GM12878 (cell line): ENCODE measurements at regions not wholly inside any gene's neighbourhood (a gene's known extent, or its start where the extent isn't known, plus 50 kb on each side); places are given as distances from the start of the nearest gene placed in this dataset.

Experiments used
- ATAC-seq: fragments of 200-7000 bp; cut with Tn5 transposase; 3 replicates; pipeline ENCODE4 v1.9.1; 2020; ENCODE audit warnings: mild to moderate bottlenecking, moderate library complexity
- BruUV-seq: library from RNA; stranded (reverse); fragments of 400-500 nt; replicated peaks from 2 replicates; lab custom pipeline; 2021; lab: Mats Ljungman, UMichigan
- CTCF ChIA-PET: fragments of 300-600 bp; sonication (Branson Sonifier 250); formaldehyde crosslinking; extraction: SDS; loops from one replicate; lab custom pipeline; 2021; ENCODE audit warnings: inconsistent platforms; lab: Yijun Ruan, JAX
- POLR2A ChIA-PET: fragments of 350-600 bp; formaldehyde crosslinking; extraction: SDS; loops from one replicate; lab custom pipeline; 2021; ENCODE audit warnings: inconsistent platforms; lab: Charles Lee
- RAD21 ChIA-PET: fragments of 300-600 bp; sonication (Branson Sonifier 250); formaldehyde crosslinking; loops from one replicate; lab custom pipeline; 2023; ENCODE audit warnings: antibody characterized with exemption; ENCODE audit not compliant: unreplicated experiment; lab: Charles Lee
- SMC1A ChIA-PET: fragments of 300-600 bp; sonication (Branson Sonifier 250); formaldehyde crosslinking; loops from one replicate; lab custom pipeline; 2023; ENCODE audit not compliant: unreplicated experiment, uncharacterized antibody; lab: Charles Lee
- DNase-seq: peaks from one replicate; pipeline ENCODE4 v3.0.0-alpha.2; 2011; ENCODE audit warnings: low read depth, low spot score
- FAIRE-seq: peaks from 3 replicates; lab custom pipeline; 2011; peaks lifted over from hg19 to GRCh38; lab: Jason Lieb, UNC
- H2AFZ ChIP-seq: 2 replicates; pipeline ENCODE4 v1.6.0; 2011; ENCODE audit warnings: low read depth, low read length, control low read depth; ENCODE audit not compliant: control insufficient read depth
- H3K27ac ChIP-seq: 2 replicates; pipeline ENCODE4 v1.5.1; 2011; ENCODE audit warnings: control low read depth; ENCODE audit not compliant: control insufficient read depth, insufficient read depth
- H3K27me3 ChIP-seq, 2 experiments: replicated peaks in 1 of 2; 2 replicates each; pipeline versions ENCODE4 v1.6.0 to v1.6.1; 2011; ENCODE audit warnings: low read length in 1 of 2; ENCODE audit not compliant: control insufficient read depth in 2 of 2, insufficient read depth in 2 of 2
- H3K36me3 ChIP-seq, 2 experiments: 2 replicates each; pipeline ENCODE4 v1.5.1; 2011; ENCODE audit warnings: low read length in 1 of 2; ENCODE audit not compliant: control insufficient read depth in 2 of 2, insufficient read depth in 2 of 2
- H3K4me1 ChIP-seq: 2 replicates; pipeline ENCODE4 v1.6.1; 2011; ENCODE audit warnings: mild to moderate bottlenecking, low read length, moderate library complexity, mixed read lengths; ENCODE audit not compliant: control insufficient read depth, insufficient read depth
- H3K4me2 ChIP-seq: 2 replicates; pipeline ENCODE4 v1.6.0; 2011; ENCODE audit warnings: control low read depth; ENCODE audit not compliant: control insufficient read depth, insufficient read depth
- H3K4me3 ChIP-seq: fragments of 200-600 bp; sonication (generic); 2 replicates; pipeline ENCODE4 v1.5.1; 2016
- H3K79me2 ChIP-seq: 2 replicates; pipeline ENCODE4 v1.6.0; 2011; ENCODE audit warnings: low read length; ENCODE audit not compliant: control insufficient read depth, insufficient read depth
- H3K9ac ChIP-seq: 2 replicates; pipeline ENCODE4 v1.8.0; 2011; ENCODE audit warnings: low read length, control low read depth, mixed read lengths; ENCODE audit not compliant: control insufficient read depth, insufficient read depth
- H3K9me3 ChIP-seq: replicated peaks from 3 replicates; pipeline ENCODE4 v1.5.1; 2011; ENCODE audit warnings: mild to moderate bottlenecking, low read length; ENCODE audit not compliant: control insufficient read depth, insufficient read depth
- H4K20me1 ChIP-seq: 2 replicates; pipeline ENCODE4 v1.6.0; 2011; ENCODE audit not compliant: control insufficient read depth, insufficient read depth
- HDAC2 ChIP-seq: fragments of 200-600 bp; sonication (generic); IDR thresholded peaks from 2 replicates; pipeline ENCODE4 v1.6.1; 2017
- IKZF2 ChIP-seq, 2 experiments: fragments of 450-650 bp; IDR thresholded peaks; 2 replicates each; pipeline ENCODE4 v1.6.1; 2017; ENCODE audit warnings: mild to moderate bottlenecking in 2 of 2, moderate library complexity in 2 of 2
- KAT2A ChIP-seq: conservative IDR thresholded peaks from 2 replicates; pipeline ENCODE4 v1.6.1; 2011; ENCODE audit warnings: low read depth, low read length; ENCODE audit not compliant: control insufficient read depth
- MEF2B ChIP-seq: fragments of 450-650 bp; IDR thresholded peaks from 2 replicates; pipeline ENCODE4 v1.6.1; 2018; ENCODE audit warnings: mild to moderate bottlenecking, moderate library complexity; ENCODE audit not compliant: partially characterized antibody, poor library complexity, severe bottlenecking
- MXI1 ChIP-seq: fragments of 150-350 bp; IDR thresholded peaks from 2 replicates; pipeline ENCODE4 v1.6.1; 2011; ENCODE audit warnings: low read depth, mild to moderate bottlenecking, inconsistent platforms, low read length, improper control_type of control experiment
- NBN ChIP-seq: fragments of 450-650 bp; IDR thresholded peaks from 2 replicates; pipeline ENCODE4 v1.6.1; 2016
- NFIC ChIP-seq: IDR thresholded peaks from 2 replicates; pipeline ENCODE4 v1.6.1; 2012; ENCODE audit warnings: low read depth, mild to moderate bottlenecking, inconsistent platforms, low read length, moderate library complexity
- NR2F1 ChIP-seq: fragments of 450-650 bp; conservative IDR thresholded peaks from 2 replicates; pipeline ENCODE4 v1.6.1; 2017; ENCODE audit warnings: mild to moderate bottlenecking
- PAX8 ChIP-seq: fragments of 450-650 bp; IDR thresholded peaks from 2 replicates; pipeline ENCODE4 v1.6.1; 2017; ENCODE audit warnings: mild to moderate bottlenecking, moderate library complexity
- SMAD1 ChIP-seq: fragments of 450-650 bp; IDR thresholded peaks from 2 replicates; pipeline ENCODE4 v1.6.1; 2018; ENCODE audit warnings: mild to moderate bottlenecking, low read depth; ENCODE audit not compliant: partially characterized antibody
- SRF ChIP-seq, 2 experiments: IDR thresholded peaks; 2 replicates each; pipeline ENCODE4 v1.6.1; 2011; ENCODE audit warnings: low read depth in 2 of 2, low read length in 2 of 2, mild to moderate bottlenecking in 1 of 2, moderate library complexity in 1 of 2
- WGBS: methylation state at CpG from one replicate; pipeline ENCODE4 v1.1.6; 2016; ENCODE audit warnings: low lambda C conversion rate; ENCODE audit not compliant: insufficient replicate concordance, insufficient coverage; ENCODE audit errors: missing lambda C conversion rate; 5-methylcytosine and 5-hydroxymethylcytosine counted together
- in situ Hi-C: fragments of 300-500 bp; cut with MboI; formaldehyde crosslinking; loops from 9 replicates; pipeline ENCODE4 v1.14.3; 2018; ENCODE audit warnings: mixed read lengths
- intact Hi-C: fragments of 100-400 bp; cut with micrococcal nuclease; formaldehyde crosslinking; loops from one replicate; pipeline ENCODE4 v1.14.2; 2022; ENCODE audit not compliant: unreplicated experiment
- TF ChIP-seq, protein P1 (sequence below): fragments of 450-650 bp; IDR thresholded peaks from 2 replicates; pipeline ENCODE4 v1.6.1; 2017; ENCODE audit warnings: antibody characterized with exemption, mild to moderate bottlenecking, moderate library complexity
- TF ChIP-seq, protein P2 (sequence below): fragments of 450-650 bp; IDR thresholded peaks from 2 replicates; pipeline ENCODE4 v1.6.1; 2017; ENCODE audit warnings: mild to moderate bottlenecking, low read depth, inconsistent platforms; ENCODE audit not compliant: poor library complexity, severe bottlenecking
- TF ChIP-seq, protein P3 (sequence below): fragments of 450-650 bp; IDR thresholded peaks from 2 replicates; pipeline ENCODE4 v1.6.1; 2017; ENCODE audit warnings: mild to moderate bottlenecking, moderate library complexity

DNA sequence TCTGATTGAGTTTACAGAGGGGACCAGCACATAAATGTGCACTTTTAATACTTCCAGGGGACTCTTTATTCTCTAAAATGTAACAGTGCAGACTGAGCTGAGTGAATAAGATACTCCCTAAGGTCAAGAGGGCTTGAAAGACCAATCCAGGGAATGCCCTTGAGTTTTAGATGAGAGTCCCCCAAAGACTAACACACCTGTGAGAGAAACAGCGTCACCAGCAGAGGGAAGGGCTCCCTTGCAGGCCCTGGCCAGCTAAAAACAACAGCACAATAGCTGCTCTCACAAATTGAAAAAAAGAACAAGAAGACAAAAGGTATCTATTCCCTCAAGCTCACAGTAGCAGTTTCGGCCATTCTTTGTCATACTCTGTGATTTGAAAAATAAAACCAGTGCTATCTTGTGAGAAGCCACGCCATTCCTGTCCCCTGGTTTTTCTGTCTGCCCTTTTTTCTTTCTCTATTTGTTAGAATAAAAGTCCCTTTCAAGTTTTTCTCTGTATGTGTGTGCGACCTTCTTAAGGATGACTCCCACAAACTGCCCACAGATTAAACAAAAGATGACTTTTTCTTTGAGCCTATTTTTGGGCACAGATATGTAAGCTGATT lies 230.4 kb upstream of the BMPER start:
- no peak overlapping the region for H3K4me3 ChIP-seq
- H3K27ac ChIP-seq, result no peak overlapping the region
- peak; percentile 78 for ATAC-seq
- ChIA-PET SMC1A (interaction anchor here (0.9 to 2.6 kb wide), 13 partner anchors 10 to 220 kb away, joined by 3 to 15 read pairs (median 4); no protein-coding TSS in a partner anchor), POLR2A (interaction anchor here (0.7 to 2.1 kb wide), 3 partner anchors 33 to 212 kb away, joined by 3 to 7 read pairs (median 3); no protein-coding TSS in a partner anchor), RAD21 (interaction anchor here (1.0 to 2.4 kb wide), 8 partner anchors 10 to 251 kb away, joined by 3 to 12 read pairs (median 4); no protein-coding TSS in a partner anchor), CTCF (interaction anchor here (0.8 to 3.8 kb wide), 15 partner anchors 11 to 251 kb away, joined by 3 to 23 read pairs (median 4); no protein-coding TSS in a partner anchor)
- no peaks in the 10 kb centered on the region for H4K20me1 ChIP-seq
- no peak overlapping the region for H3K9ac ChIP-seq
- no TSS peak for BruUV-seq
- no peak for FAIRE-seq
- in situ Hi-C loops, result no loop called here
- peak; percentile 23 for DNase-seq
- H3K9me3 ChIP-seq, result no peaks in the 10 kb centered on the region
- H2AFZ ChIP-seq, result no peak overlapping the region
- H3K4me1 ChIP-seq, result peaks cover 3% of the 10 kb centered on the region; the same call in 1 of the 2 replicates
- no peaks in the 10 kb centered on the region for H3K79me2 ChIP-seq
- WGBS, result 18% methylated on average over 4 of the region's 4 CpGs
- H3K4me2 ChIP-seq, result no peak overlapping the region
- H3K36me3 ChIP-seq, result no peaks in the 10 kb centered on the region
- no peaks in the 10 kb centered on the region for H3K27me3 ChIP-seq
- intact Hi-C loops, result loop anchor here (1.0 kb wide), 1 partner anchor 216 kb away; no protein-coding TSS in a partner anchor
- no peak for TF ChIP-seq HDAC2
- TF ChIP-seq, protein P1, sequence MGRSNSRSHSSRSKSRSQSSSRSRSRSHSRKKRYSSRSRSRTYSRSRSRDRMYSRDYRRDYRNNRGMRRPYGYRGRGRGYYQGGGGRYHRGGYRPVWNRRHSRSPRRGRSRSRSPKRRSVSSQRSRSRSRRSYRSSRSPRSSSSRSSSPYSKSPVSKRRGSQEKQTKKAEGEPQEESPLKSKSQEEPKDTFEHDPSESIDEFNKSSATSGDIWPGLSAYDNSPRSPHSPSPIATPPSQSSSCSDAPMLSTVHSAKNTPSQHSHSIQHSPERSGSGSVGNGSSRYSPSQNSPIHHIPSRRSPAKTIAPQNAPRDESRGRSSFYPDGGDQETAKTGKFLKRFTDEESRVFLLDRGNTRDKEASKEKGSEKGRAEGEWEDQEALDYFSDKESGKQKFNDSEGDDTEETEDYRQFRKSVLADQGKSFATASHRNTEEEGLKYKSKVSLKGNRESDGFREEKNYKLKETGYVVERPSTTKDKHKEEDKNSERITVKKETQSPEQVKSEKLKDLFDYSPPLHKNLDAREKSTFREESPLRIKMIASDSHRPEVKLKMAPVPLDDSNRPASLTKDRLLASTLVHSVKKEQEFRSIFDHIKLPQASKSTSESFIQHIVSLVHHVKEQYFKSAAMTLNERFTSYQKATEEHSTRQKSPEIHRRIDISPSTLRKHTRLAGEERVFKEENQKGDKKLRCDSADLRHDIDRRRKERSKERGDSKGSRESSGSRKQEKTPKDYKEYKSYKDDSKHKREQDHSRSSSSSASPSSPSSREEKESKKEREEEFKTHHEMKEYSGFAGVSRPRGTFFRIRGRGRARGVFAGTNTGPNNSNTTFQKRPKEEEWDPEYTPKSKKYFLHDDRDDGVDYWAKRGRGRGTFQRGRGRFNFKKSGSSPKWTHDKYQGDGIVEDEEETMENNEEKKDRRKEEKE, result no peak
- TF ChIP-seq SRF (IDR thresholded peaks at IDR 0.05; ENCODE audit: low read depth in 2 of 2, low read length in 2 of 2), result no peak
- peak; percentile 24; the same call in 1 of the 2 replicates for TF ChIP-seq MXI1
- TF ChIP-seq, protein P2, sequence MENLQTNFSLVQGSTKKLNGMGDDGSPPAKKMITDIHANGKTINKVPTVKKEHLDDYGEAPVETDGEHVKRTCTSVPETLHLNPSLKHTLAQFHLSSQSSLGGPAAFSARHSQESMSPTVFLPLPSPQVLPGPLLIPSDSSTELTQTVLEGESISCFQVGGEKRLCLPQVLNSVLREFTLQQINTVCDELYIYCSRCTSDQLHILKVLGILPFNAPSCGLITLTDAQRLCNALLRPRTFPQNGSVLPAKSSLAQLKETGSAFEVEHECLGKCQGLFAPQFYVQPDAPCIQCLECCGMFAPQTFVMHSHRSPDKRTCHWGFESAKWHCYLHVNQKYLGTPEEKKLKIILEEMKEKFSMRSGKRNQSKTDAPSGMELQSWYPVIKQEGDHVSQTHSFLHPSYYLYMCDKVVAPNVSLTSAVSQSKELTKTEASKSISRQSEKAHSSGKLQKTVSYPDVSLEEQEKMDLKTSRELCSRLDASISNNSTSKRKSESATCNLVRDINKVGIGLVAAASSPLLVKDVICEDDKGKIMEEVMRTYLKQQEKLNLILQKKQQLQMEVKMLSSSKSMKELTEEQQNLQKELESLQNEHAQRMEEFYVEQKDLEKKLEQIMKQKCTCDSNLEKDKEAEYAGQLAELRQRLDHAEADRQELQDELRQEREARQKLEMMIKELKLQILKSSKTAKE, result peak; percentile 57
- peak; percentile 75 for TF ChIP-seq MEF2B
- TF ChIP-seq NFIC, result no peak
- no peak for TF ChIP-seq KAT2A
- TF ChIP-seq NR2F1, result peak; percentile 76
- 0 out of 2 replicates have a peak, but pooled peaks have one; percentile 44 for TF ChIP-seq NBN
- no peak for TF ChIP-seq PAX8
- TF ChIP-seq, protein P3, sequence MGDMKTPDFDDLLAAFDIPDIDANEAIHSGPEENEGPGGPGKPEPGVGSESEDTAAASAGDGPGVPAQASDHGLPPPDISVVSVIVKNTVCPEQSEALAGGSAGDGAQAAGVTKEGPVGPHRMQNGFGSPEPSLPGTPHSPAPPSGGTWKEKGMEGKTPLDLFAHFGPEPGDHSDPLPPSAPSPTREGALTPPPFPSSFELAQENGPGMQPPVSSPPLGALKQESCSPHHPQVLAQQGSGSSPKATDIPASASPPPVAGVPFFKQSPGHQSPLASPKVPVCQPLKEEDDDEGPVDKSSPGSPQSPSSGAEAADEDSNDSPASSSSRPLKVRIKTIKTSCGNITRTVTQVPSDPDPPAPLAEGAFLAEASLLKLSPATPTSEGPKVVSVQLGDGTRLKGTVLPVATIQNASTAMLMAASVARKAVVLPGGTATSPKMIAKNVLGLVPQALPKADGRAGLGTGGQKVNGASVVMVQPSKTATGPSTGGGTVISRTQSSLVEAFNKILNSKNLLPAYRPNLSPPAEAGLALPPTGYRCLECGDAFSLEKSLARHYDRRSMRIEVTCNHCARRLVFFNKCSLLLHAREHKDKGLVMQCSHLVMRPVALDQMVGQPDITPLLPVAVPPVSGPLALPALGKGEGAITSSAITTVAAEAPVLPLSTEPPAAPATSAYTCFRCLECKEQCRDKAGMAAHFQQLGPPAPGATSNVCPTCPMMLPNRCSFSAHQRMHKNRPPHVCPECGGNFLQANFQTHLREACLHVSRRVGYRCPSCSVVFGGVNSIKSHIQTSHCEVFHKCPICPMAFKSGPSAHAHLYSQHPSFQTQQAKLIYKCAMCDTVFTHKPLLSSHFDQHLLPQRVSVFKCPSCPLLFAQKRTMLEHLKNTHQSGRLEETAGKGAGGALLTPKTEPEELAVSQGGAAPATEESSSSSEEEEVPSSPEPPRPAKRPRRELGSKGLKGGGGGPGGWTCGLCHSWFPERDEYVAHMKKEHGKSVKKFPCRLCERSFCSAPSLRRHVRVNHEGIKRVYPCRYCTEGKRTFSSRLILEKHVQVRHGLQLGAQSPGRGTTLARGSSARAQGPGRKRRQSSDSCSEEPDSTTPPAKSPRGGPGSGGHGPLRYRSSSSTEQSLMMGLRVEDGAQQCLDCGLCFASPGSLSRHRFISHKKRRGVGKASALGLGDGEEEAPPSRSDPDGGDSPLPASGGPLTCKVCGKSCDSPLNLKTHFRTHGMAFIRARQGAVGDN, result peak; percentile 30; the same call in 1 of the 2 replicates
- peak; percentile 37 for TF ChIP-seq SMAD1
- TF ChIP-seq IKZF2 (IDR thresholded peaks at IDR 0.05), result peak; percentile 55 to 68; a peak in 2 of 4 replicates
